ENCODE measurements at regions not wholly inside any gene's neighbourhood (a gene's known extent, or its start where the extent isn't known, plus 50 kb on each side); places are given as distances from the start of the nearest gene placed in this dataset.

GRCh38 chr1:199901341-199901740 is 126.2 kb upstream of the NR5A2 start:
- Mint-ChIP-seq H3K36me3 (ENCODE audit: low read depth) (no peaks in the 10 kb centered on the region), H3K27me3 (ENCODE audit: insufficient read depth) (no peaks in the 10 kb centered on the region), H3K9me3 (peaks cover 15% of the 10 kb centered on the region), H3K4me1 (no peaks in the 10 kb centered on the region), H3K27ac (no peak overlapping the region), H3K4me3 (no peak overlapping the region)
- Histone ChIP-seq H3K4me1 (ENCODE audit: control insufficient read depth, insufficient read depth, low read length) (no peaks in the 10 kb centered on the region), H3K36me3 (ENCODE audit: control insufficient read depth, insufficient read depth, low read length) (no peaks in the 10 kb centered on the region), H3K9me3 (ENCODE audit: control insufficient read depth, low read length) (no peaks in the 10 kb centered on the region), H3K27ac (ENCODE audit: low read depth, low read length) (no peak overlapping the region), H3K4me3 (ENCODE audit: low read length) (no peak overlapping the region), H3K9ac (ENCODE audit: extremely low read depth, low read length, poor library complexity, severe bottlenecking) (no peak overlapping the region), H3K27me3 (ENCODE audit: control insufficient read depth, insufficient read depth, low read length, poor library complexity, severe bottlenecking) (no peaks in the 10 kb centered on the region)
- TF ChIP-seq CTCF (conservative IDR thresholded peaks at IDR 0.05): no peak
- no peak for DNase-seq

GRCh38 chr1:199907361-199907760 is 120.1 kb upstream of the NR5A2 start:
- H3K36me3 Mint-ChIP-seq (ENCODE audit: low read depth): no peaks in the 10 kb centered on the region
- no peak overlapping the region for H3K27ac ChIP-seq (ENCODE audit: low read depth, low read length)
- H3K27me3 Mint-ChIP-seq (ENCODE audit: insufficient read depth): no peaks in the 10 kb centered on the region
- peaks cover 10% of the 10 kb centered on the region for H3K9me3 Mint-ChIP-seq
- H3K4me1 ChIP-seq (ENCODE audit: control insufficient read depth, insufficient read depth, low read length): no peaks in the 10 kb centered on the region
- DNase-seq: no peak
- no peak overlapping the region for H3K4me3 ChIP-seq (ENCODE audit: low read length)
- H3K27ac Mint-ChIP-seq: no peak overlapping the region
- no peaks in the 10 kb centered on the region for H3K36me3 ChIP-seq (ENCODE audit: control insufficient read depth, insufficient read depth, low read length)
- H3K4me3 Mint-ChIP-seq: no peak overlapping the region
- no peaks in the 10 kb centered on the region for H3K9me3 ChIP-seq (ENCODE audit: control insufficient read depth, low read length)
- 85 to 94% methylated on average over 1 to 2 of the region's 2 CpGs for WGBS, 2 experiments (ENCODE audit: insufficient coverage in 1 of 2, insufficient read length in 1 of 2)
- TF ChIP-seq CTCF (conservative IDR thresholded peaks at IDR 0.05): no peak
- H3K4me1 Mint-ChIP-seq: no peaks in the 10 kb centered on the region
- no peak overlapping the region for H3K9ac ChIP-seq (ENCODE audit: extremely low read depth, low read length, poor library complexity, severe bottlenecking)
- no peaks in the 10 kb centered on the region for H3K27me3 ChIP-seq (ENCODE audit: control insufficient read depth, insufficient read depth, low read length, poor library complexity, severe bottlenecking)

GRCh38 chr1:199909137-199909536 is 118.4 kb upstream of the NR5A2 start:
- H3K4me1 Mint-ChIP-seq: no peaks in the 10 kb centered on the region
- no peaks in the 10 kb centered on the region for H3K27me3 Mint-ChIP-seq (ENCODE audit: insufficient read depth)
- Histone ChIP-seq H3K4me1 (ENCODE audit: control insufficient read depth, insufficient read depth, low read length) (no peaks in the 10 kb centered on the region), H3K27ac (ENCODE audit: low read depth, low read length) (no peak overlapping the region), H3K9me3 (ENCODE audit: control insufficient read depth, low read length) (no peaks in the 10 kb centered on the region), H3K27me3 (ENCODE audit: control insufficient read depth, insufficient read depth, low read length, poor library complexity, severe bottlenecking) (no peaks in the 10 kb centered on the region), H3K36me3 (ENCODE audit: control insufficient read depth, insufficient read depth, low read length) (no peaks in the 10 kb centered on the region), H3K9ac (ENCODE audit: extremely low read depth, low read length, poor library complexity, severe bottlenecking) (no peak overlapping the region), H3K4me3 (ENCODE audit: low read length) (no peak overlapping the region)
- H3K27ac Mint-ChIP-seq: no peak overlapping the region
- no peak overlapping the region for H3K4me3 Mint-ChIP-seq
- peaks cover 6% of the 10 kb centered on the region for H3K9me3 Mint-ChIP-seq
- H3K36me3 Mint-ChIP-seq (ENCODE audit: low read depth): no peaks in the 10 kb centered on the region
- WGBS, 2 experiments (ENCODE audit: insufficient coverage in 1 of 2, insufficient read length in 1 of 2): 91 to 96% methylated on average over 4 to 5 of the region's 5 CpGs
- DNase-seq: no peak
- TF ChIP-seq CTCF (conservative IDR thresholded peaks at IDR 0.05): no peak

Measured in endodermal cell (in vitro differentiated cells).